ENCODE measurements at regions not wholly inside any gene's neighbourhood (a gene's known extent, or its start where the extent isn't known, plus 50 kb on each side); places are given as distances from the start of the nearest gene placed in this dataset.

DNA sequence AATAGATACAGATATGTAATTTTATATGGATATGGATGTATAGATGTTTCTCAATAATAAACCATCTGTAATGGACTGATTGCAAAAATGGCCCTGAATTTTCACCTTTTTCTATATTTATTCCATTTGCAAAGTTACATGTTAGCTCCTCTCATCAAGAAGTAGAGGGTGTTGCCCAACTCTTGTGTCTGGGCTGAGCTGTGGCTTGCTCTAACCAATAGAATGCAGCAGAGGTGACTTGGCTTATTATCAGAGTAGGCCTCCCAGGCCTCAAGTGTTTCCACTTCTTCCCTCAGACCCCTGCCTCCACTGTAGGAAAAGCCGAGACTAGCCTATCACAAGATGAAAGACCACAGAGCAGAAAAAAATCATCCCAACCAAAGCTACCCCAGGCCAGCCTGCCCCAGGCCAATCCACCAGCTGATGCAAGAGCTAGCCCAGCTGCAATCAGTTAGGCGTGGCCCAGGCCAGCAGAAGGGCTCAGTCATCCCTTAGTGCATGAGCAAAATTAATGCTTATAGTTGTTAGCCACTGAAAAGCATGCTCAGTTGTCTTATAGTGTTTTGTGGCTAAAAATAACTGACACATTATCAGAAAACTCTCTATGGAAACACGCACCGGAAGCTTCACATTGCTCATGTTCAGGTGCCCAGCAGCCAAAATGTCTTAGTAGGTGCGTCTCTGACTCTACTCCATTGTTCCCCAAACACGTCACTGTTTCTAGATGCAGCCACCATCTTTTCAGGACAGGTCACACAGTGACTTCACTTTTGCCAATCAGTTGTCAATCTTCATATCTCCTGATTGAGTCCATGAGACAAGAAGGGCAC is 464.0 kb downstream of the FBXO15 start:
- intact Hi-C loops (cut with DNase I; ENCODE audit: low total_unique reads), result no loop called here
- DNase-seq (ENCODE audit: low spot score in 2 of 2), result no peak
- 90 to 94% methylated on average over 6 of the region's 6 CpGs for WGBS, 2 donors
- no peak for TF ChIP-seq POLR2A (IDR thresholded peaks at IDR 0.05)
- TF ChIP-seq, protein P1, sequence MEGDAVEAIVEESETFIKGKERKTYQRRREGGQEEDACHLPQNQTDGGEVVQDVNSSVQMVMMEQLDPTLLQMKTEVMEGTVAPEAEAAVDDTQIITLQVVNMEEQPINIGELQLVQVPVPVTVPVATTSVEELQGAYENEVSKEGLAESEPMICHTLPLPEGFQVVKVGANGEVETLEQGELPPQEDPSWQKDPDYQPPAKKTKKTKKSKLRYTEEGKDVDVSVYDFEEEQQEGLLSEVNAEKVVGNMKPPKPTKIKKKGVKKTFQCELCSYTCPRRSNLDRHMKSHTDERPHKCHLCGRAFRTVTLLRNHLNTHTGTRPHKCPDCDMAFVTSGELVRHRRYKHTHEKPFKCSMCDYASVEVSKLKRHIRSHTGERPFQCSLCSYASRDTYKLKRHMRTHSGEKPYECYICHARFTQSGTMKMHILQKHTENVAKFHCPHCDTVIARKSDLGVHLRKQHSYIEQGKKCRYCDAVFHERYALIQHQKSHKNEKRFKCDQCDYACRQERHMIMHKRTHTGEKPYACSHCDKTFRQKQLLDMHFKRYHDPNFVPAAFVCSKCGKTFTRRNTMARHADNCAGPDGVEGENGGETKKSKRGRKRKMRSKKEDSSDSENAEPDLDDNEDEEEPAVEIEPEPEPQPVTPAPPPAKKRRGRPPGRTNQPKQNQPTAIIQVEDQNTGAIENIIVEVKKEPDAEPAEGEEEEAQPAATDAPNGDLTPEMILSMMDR (IDR thresholded peaks at IDR 0.05), result no peak
- H3K4me3 ChIP-seq (ENCODE audit: low read depth, poor library complexity, severe bottlenecking), result no peak overlapping the region

DNA sequence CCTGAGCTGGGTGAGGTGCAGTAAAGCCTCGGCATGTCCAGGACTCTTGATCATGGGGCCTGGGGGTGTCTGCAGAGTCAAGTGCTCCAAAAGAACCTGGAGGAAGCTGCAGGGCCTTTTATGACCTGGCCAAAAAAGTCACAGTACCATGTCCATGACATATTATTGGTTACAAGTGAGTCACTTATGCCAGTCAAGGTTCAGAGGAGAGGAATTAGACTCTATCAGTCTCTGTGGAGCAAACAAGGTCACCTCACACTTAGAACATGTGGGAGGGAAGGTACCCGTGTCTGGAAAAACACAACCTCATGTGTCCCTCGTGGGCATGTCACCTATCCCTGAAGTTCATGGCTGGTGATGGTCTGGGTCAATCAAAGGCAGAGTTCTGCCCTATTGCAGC is 465.7 kb downstream of the FBXO15 start:
- H3K4me3 ChIP-seq (ENCODE audit: low read depth, poor library complexity, severe bottlenecking), result no peak overlapping the region
- no peak for TF ChIP-seq POLR2A (IDR thresholded peaks at IDR 0.05)
- TF ChIP-seq, protein P1 (IDR thresholded peaks at IDR 0.05), result no peak
- no peak for DNase-seq (ENCODE audit: low spot score in 2 of 2)
- intact Hi-C loops (cut with DNase I; ENCODE audit: low total_unique reads), result no loop called here
- WGBS, 2 donors, result 58 to 65% methylated on average over 3 of the region's 3 CpGs

DNA sequence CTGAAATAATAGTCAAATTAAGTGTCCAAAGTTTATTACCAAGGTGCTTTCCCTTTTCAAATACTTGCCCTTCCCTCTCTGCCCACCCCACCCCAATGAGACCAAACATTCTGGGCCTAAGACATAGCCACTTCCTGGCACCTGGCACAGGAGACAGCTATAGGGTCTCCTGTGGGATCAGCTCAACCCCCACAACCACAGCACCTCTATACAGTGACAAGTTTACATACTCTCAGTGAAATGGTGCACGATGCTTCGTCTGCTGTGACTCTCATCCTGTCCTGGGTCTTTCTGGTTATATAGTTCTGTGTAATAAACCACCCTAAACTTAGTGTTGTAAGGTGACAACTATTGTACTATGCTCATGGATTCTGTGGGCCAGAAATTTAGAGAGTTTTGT is 466.2 kb downstream of the FBXO15 start:
- WGBS, 2 donors, result 89 to 100% methylated on average over 2 of the region's 2 CpGs
- TF ChIP-seq, protein P1 (IDR thresholded peaks at IDR 0.05), result no peak
- no peak for TF ChIP-seq POLR2A (IDR thresholded peaks at IDR 0.05)
- intact Hi-C loops (cut with DNase I; ENCODE audit: low total_unique reads), result no loop called here
- H3K4me3 ChIP-seq (ENCODE audit: low read depth, poor library complexity, severe bottlenecking), result no peak overlapping the region
- no peak for DNase-seq (ENCODE audit: low spot score in 2 of 2)

DNA sequence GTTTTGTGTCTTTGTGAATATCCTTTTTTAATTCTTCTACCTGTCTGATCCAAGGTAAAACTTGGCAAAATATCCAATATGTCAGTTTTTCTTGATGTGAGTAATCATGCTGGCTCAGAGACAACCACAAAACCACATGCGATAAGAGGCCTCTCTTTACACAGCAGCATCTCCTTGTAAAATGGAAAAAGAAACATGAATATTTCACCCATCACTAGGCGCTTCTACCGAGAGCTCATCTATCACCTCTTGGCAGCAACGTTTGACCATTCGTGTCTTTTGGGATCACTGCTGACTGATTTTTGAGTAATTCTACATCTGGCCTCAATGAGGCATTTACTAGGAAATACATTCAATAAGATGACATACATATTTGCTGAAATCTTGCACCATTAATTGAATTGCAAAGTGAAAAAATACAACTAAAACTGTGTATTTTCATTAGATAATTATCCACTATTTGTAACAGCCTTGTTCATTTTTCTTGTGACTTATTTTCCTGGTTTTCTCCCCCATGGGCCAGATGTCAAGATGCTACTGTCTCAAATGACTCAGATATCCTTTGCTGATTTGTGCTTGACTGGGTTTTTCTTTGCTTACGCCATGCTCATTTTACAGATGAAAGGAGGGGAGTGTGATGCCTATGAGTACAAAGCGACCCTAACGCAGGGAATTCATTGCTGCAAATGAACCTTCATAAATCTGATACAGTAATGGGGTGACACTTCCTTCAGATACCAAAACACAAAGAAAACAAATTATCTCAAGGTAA is 467.5 kb downstream of the FBXO15 start:
- no peak overlapping the region for H3K4me3 ChIP-seq (ENCODE audit: low read depth, poor library complexity, severe bottlenecking)
- TF ChIP-seq, protein P1 (IDR thresholded peaks at IDR 0.05), result no peak
- no peak for TF ChIP-seq POLR2A (IDR thresholded peaks at IDR 0.05)
- no peak for DNase-seq (ENCODE audit: low spot score in 2 of 2)
- WGBS, 2 donors, result 63 to 66% methylated on average over 8 of the region's 8 CpGs
- intact Hi-C loops (cut with DNase I; ENCODE audit: low total_unique reads), result no loop called here

DNA sequence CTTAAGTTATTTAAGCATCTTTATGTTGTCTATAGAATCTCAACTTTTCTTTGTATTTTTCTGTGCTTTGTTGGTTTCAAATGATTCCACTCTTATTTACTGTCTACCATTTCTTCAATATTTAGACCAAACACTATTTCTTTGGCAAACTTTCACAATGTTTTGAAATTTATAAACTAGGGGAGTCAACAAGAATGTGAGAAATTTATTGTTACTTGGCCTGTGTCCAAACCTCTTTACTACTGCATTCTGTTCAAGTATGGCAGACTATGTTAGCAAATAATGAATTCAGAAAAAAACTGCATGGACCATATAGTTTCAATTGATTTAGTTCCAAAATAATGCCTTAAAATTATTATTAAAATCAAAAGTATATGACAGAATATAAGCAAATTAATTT is 470.2 kb downstream of the FBXO15 start:
- H3K4me3 ChIP-seq (ENCODE audit: low read depth, poor library complexity, severe bottlenecking), result no peak overlapping the region
- no peak for TF ChIP-seq POLR2A (IDR thresholded peaks at IDR 0.05)
- TF ChIP-seq, protein P1 (IDR thresholded peaks at IDR 0.05), result no peak
- no peak for DNase-seq (ENCODE audit: low spot score in 2 of 2)
- intact Hi-C loops (cut with DNase I; ENCODE audit: low total_unique reads), result no loop called here
